ENCODE measurements at regions not wholly inside any gene's neighbourhood (a gene's known extent, or its start where the extent isn't known, plus 50 kb on each side); places are given as distances from the start of the nearest gene placed in this dataset.

- no peak for FAIRE-seq
- H4K20me1 ChIP-seq (ENCODE audit: control insufficient read depth, insufficient read depth) = no peaks in the 10 kb centered on the region
- no peak overlapping the region for H2AFZ ChIP-seq (ENCODE audit: control insufficient read depth, low read depth, low read length)
- no TSS peak for BruUV-seq (replicated peaks)
- no peak for DNase-seq (ENCODE audit: low read depth, low spot score)
- H3K9ac ChIP-seq (ENCODE audit: control insufficient read depth, insufficient read depth, low read length) = no peak overlapping the region
- H3K9me3 ChIP-seq (replicated peaks; ENCODE audit: control insufficient read depth, insufficient read depth, low read length) = no peaks in the 10 kb centered on the region
- H3K27me3 ChIP-seq (replicated peaks in 1 of 2; ENCODE audit: control insufficient read depth in 2 of 2, insufficient read depth in 2 of 2, low read length in 1 of 2) = 0 out of 4 replicates have a peak, but pooled peaks cover 0 to 2% of the 10 kb centered on the region in 2 experiments
- H3K4me3 ChIP-seq = no peak overlapping the region
- CTCF ChIA-PET = interaction anchor here (0.6 kb wide), 1 partner anchor 69 kb away, joined by 3 read pairs; no protein-coding TSS in a partner anchor
- in situ Hi-C loops (cut with MboI) = no loop called here
- intact Hi-C loops (cut with micrococcal nuclease; ENCODE audit: unreplicated experiment) = no loop called here
- no peaks in the 10 kb centered on the region for H3K4me1 ChIP-seq (ENCODE audit: control insufficient read depth, insufficient read depth, low read length)
- no peaks in the 10 kb centered on the region for H3K36me3 ChIP-seq (ENCODE audit: control insufficient read depth in 2 of 2, insufficient read depth in 2 of 2, low read length in 1 of 2)
- SMC1A ChIA-PET (ENCODE audit: uncharacterized antibody, unreplicated experiment) = no interaction called here
- no peak overlapping the region for H3K27ac ChIP-seq (ENCODE audit: control insufficient read depth, insufficient read depth)
- RAD21 ChIA-PET (ENCODE audit: unreplicated experiment) = no interaction called here
- no peak overlapping the region for H3K4me2 ChIP-seq (ENCODE audit: control insufficient read depth, insufficient read depth)
- POLR2A ChIA-PET = no interaction called here
- ATAC-seq = no peak
- WGBS (ENCODE audit: insufficient coverage, insufficient replicate concordance, low lambda C conversion rate, missing lambda C conversion rate) = 2% methylated on average over 3 of the region's 3 CpGs
- no peaks in the 10 kb centered on the region for H3K79me2 ChIP-seq (ENCODE audit: control insufficient read depth, insufficient read depth, low read length)
- TF ChIP-seq ELK1 (IDR thresholded peaks at IDR 0.05; ENCODE audit: low read depth, low read length) = no peak
- no peak for TF ChIP-seq CTCF (IDR thresholded peaks at IDR 0.05 in 2 of 3, conservative IDR thresholded peaks at IDR 0.05 in 1 of 3; ENCODE audit: control insufficient read depth in 2 of 3, extremely low read depth in 1 of 3, insufficient read depth in 1 of 3, low read depth in 3 of 3, low read length in 3 of 3)
- no peak for TF ChIP-seq PAX8 (IDR thresholded peaks at IDR 0.05)
- TF ChIP-seq CREM (IDR thresholded peaks at IDR 0.05; ENCODE audit: low read depth) = no peak
- TF ChIP-seq NFXL1 (IDR thresholded peaks at IDR 0.05; ENCODE audit: borderline replicate concordance) = no peak
- TF ChIP-seq USF2 (IDR thresholded peaks at IDR 0.05; ENCODE audit: borderline replicate concordance, low read depth, low read length) = no peak
- TF ChIP-seq EZH2 (IDR thresholded peaks at IDR 0.05; ENCODE audit: borderline replicate concordance, control insufficient read depth, low read depth, low read length) = no peak
- TF ChIP-seq BCLAF1 (IDR thresholded peaks at IDR 0.05) = no peak
- TF ChIP-seq MXI1 (IDR thresholded peaks at IDR 0.05; ENCODE audit: low read depth, low read length) = no peak
- no peak for TF ChIP-seq ZNF687 (IDR thresholded peaks at IDR 0.05)
- TF ChIP-seq PBX3 (IDR thresholded peaks at IDR 0.05; ENCODE audit: insufficient replicate concordance, low read depth, low read length) = no peak
- TF ChIP-seq YY1 (IDR thresholded peaks at IDR 0.05; ENCODE audit: low read depth, low read length) = no peak
These were observed 145.7 kb upstream of the TRPC7 start for GRCh38 chr5:136511046-136511445.

Measured in GM12878 (cell line).